ENCODE measurements at regions not wholly inside any gene's neighbourhood (a gene's known extent, or its start where the extent isn't known, plus 50 kb on each side); places are given as distances from the start of the nearest gene placed in this dataset.

- no peak for DNase-seq
- H3K36me3 ChIP-seq, result no peaks in the 10 kb centered on the region
- H3K4me3 ChIP-seq (ENCODE audit: low read depth, low read length), result no peak overlapping the region
- H3K27ac ChIP-seq, result no peak overlapping the region
- no peaks in the 10 kb centered on the region for H3K27me3 ChIP-seq (ENCODE audit: insufficient read depth, low read depth, severe bottlenecking)
- no peaks in the 10 kb centered on the region for H3K9me3 ChIP-seq (ENCODE audit: severe bottlenecking)
- TF ChIP-seq CTCF (IDR thresholded peaks at IDR 0.05; ENCODE audit: low read depth, low read length), result no peak
Observed at GRCh38 chr18:56381196-56381595, 257.2 kb downstream of the TXNL1 start.

GRCh38 chr18:56380685-56381084 lies 257.7 kb downstream of the TXNL1 start:
- H3K4me3 ChIP-seq (ENCODE audit: low read depth, low read length), result no peak overlapping the region
- H3K27ac ChIP-seq, result no peak overlapping the region
- H3K9me3 ChIP-seq (ENCODE audit: severe bottlenecking), result no peaks in the 10 kb centered on the region
- no peak for TF ChIP-seq CTCF (IDR thresholded peaks at IDR 0.05; ENCODE audit: low read depth, low read length)
- H3K27me3 ChIP-seq (ENCODE audit: insufficient read depth, low read depth, severe bottlenecking), result no peaks in the 10 kb centered on the region
- no peaks in the 10 kb centered on the region for H3K36me3 ChIP-seq
- no peak for DNase-seq

- no peak for DNase-seq
- H3K9me3 ChIP-seq (ENCODE audit: severe bottlenecking), result no peaks in the 10 kb centered on the region
- no peak overlapping the region for H3K4me3 ChIP-seq (ENCODE audit: low read depth, low read length)
- H3K36me3 ChIP-seq, result no peaks in the 10 kb centered on the region
- no peaks in the 10 kb centered on the region for H3K27me3 ChIP-seq (ENCODE audit: insufficient read depth, low read depth, severe bottlenecking)
- no peak overlapping the region for H3K27ac ChIP-seq
- no peak for TF ChIP-seq CTCF (IDR thresholded peaks at IDR 0.05; ENCODE audit: low read depth, low read length)
Observed at GRCh38 chr18:56379256-56379655, 259.1 kb downstream of the TXNL1 start.

- TF ChIP-seq CTCF (IDR thresholded peaks at IDR 0.05; ENCODE audit: low read depth, low read length), result no peak
- no peaks in the 10 kb centered on the region for H3K9me3 ChIP-seq (ENCODE audit: severe bottlenecking)
- DNase-seq, result no peak
Observed at GRCh38 chr18:56377231-56377630, 261.2 kb downstream of the TXNL1 start.

GRCh38 chr18:56374007-56374655 lies 264.3 kb downstream of the TXNL1 start:
- Histone ChIP-seq H3K36me3 (no peaks in the 10 kb centered on the region), H3K9me3 (ENCODE audit: severe bottlenecking) (no peaks in the 10 kb centered on the region), H3K27ac (no peak overlapping the region), H3K27me3 (ENCODE audit: insufficient read depth, low read depth, severe bottlenecking) (no peaks in the 10 kb centered on the region), H3K4me3 (ENCODE audit: low read depth, low read length) (no peak overlapping the region)
- DNase-seq, result no peak
- TF ChIP-seq CTCF (IDR thresholded peaks at IDR 0.05; ENCODE audit: low read depth, low read length), result no peak

More at GRCh38 chr18:56377231-56377630, 261.2 kb downstream of the TXNL1 start:
- Histone ChIP-seq H3K27me3 (ENCODE audit: insufficient read depth, low read depth, severe bottlenecking) (no peaks in the 10 kb centered on the region), H3K27ac (no peak overlapping the region), H3K4me3 (ENCODE audit: low read depth, low read length) (no peak overlapping the region), H3K36me3 (no peaks in the 10 kb centered on the region)

GRCh38 chr18:56373601-56374000 lies 264.8 kb downstream of the TXNL1 start:
- Histone ChIP-seq H3K4me3 (ENCODE audit: low read depth, low read length) (no peak overlapping the region), H3K36me3 (no peaks in the 10 kb centered on the region), H3K9me3 (ENCODE audit: severe bottlenecking) (no peaks in the 10 kb centered on the region), H3K27me3 (ENCODE audit: insufficient read depth, low read depth, severe bottlenecking) (no peaks in the 10 kb centered on the region), H3K27ac (no peak overlapping the region)
- DNase-seq, result no peak
- TF ChIP-seq CTCF (IDR thresholded peaks at IDR 0.05; ENCODE audit: low read depth, low read length), result no peak
